ENCODE measurements at regions not wholly inside any gene's neighbourhood (a gene's known extent, or its start where the extent isn't known, plus 50 kb on each side); places are given as distances from the start of the nearest gene placed in this dataset.

DNA sequence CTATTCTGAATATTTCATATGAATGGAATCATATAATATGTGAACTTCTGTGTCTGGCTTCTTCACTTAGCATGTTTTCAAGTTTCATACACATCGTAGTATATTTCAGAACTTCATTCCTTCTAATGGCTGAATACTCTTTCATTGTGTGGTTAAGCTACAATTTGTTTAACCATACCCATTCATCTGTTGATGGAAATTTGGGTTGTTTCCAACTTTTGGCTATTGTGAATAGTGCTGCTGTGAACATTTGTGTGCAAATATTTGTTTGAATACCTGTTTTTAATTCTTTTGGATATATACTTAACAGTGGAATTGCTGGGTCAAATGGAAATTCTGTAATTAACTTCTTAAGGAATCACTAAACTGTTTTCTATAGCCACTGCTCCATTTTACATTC is 86.0 kb upstream of the MDFIC start:
- Mint-ChIP-seq H3K27me3 (no peaks in the 10 kb centered on the region), H3K9me3 (no peaks in the 10 kb centered on the region), H3K4me3 (no peak overlapping the region), H3K36me3 (ENCODE audit: low read depth) (no peaks in the 10 kb centered on the region), H3K4me1 (ENCODE audit: low read depth) (peaks cover 9% of the 10 kb centered on the region), H3K27ac (no peak overlapping the region)
- H3K27ac ChIP-seq (ENCODE audit: low read depth in 1 of 2, low read length in 2 of 2): no peak overlapping the region
- no peaks in the 10 kb centered on the region for H3K4me1 ChIP-seq (ENCODE audit: insufficient read depth, low read length)
- intact Hi-C loops (cut with DNase I, micrococcal nuclease): no loop called here
- H3K36me3 ChIP-seq (ENCODE audit: insufficient read depth, low read length): no peaks in the 10 kb centered on the region
- ChIA-PET POLR2A (no interaction called here), CTCF (no interaction called here)
- ATAC-seq (ENCODE audit: poor library complexity) (no peak), DNase-seq (no peak)
- no peak overlapping the region for H3K4me3 ChIP-seq (ENCODE audit: low read length)
- H3K9me3 ChIP-seq (ENCODE audit: control insufficient read depth in 1 of 2, insufficient read depth in 1 of 2, low read length in 2 of 2): peaks cover 0 to 4% of the 10 kb centered on the region in 2 experiments
- H3K27me3 ChIP-seq (ENCODE audit: control insufficient read depth in 1 of 2, insufficient read depth in 2 of 2, low read length in 2 of 2): no peaks in the 10 kb centered on the region
- no peak for TF ChIP-seq CTCF (IDR thresholded peaks at IDR 0.05)

DNA sequence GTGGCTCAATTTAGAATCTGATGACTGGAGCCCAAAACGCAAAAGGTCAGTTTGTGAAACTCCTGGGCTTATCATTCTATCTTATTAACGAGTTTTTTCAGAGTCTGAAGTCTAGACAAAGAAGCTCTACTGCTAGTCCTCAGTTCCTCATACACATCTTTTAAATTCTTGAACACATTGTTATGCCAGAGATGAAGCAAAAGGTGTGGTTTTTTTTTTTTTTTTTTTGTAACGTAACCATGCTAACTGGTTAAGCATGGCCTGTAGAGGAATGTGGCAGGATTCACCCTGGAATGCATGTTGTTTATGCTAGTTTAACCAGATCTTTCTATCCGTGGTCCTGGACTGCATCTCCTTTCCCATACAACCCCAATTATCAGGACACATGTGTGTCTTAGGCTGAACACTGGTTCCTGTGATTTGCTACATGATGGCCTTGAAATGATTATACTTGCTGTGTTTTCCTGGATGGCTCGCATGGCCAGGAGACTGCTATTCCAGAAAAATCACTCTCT is 79.3 kb upstream of the MDFIC start:
- intact Hi-C loops (cut with DNase I, micrococcal nuclease): no loop called here
- Histone ChIP-seq H3K4me3 (ENCODE audit: low read length) (no peak overlapping the region), H3K4me1 (ENCODE audit: insufficient read depth, low read length) (no peaks in the 10 kb centered on the region), H3K36me3 (ENCODE audit: insufficient read depth, low read length) (no peaks in the 10 kb centered on the region), H3K27me3 (ENCODE audit: control insufficient read depth in 1 of 2, insufficient read depth in 2 of 2, low read length in 2 of 2) (no peaks in the 10 kb centered on the region), H3K27ac (ENCODE audit: low read depth in 1 of 2, low read length in 2 of 2) (no peak overlapping the region), H3K9me3 (ENCODE audit: control insufficient read depth in 1 of 2, insufficient read depth in 1 of 2, low read length in 2 of 2) (peaks cover 0 to 4% of the 10 kb centered on the region in 2 experiments)
- Mint-ChIP-seq H3K27me3 (no peaks in the 10 kb centered on the region), H3K9me3 (no peaks in the 10 kb centered on the region), H3K27ac (no peak overlapping the region), H3K4me3 (no peak overlapping the region), H3K4me1 (ENCODE audit: low read depth) (no peaks in the 10 kb centered on the region), H3K36me3 (ENCODE audit: low read depth) (no peaks in the 10 kb centered on the region)
- ATAC-seq (ENCODE audit: poor library complexity) (no peak), DNase-seq (no peak)
- ChIA-PET CTCF (no interaction called here), POLR2A (no interaction called here)
- TF ChIP-seq CTCF (IDR thresholded peaks at IDR 0.05): no peak

DNA sequence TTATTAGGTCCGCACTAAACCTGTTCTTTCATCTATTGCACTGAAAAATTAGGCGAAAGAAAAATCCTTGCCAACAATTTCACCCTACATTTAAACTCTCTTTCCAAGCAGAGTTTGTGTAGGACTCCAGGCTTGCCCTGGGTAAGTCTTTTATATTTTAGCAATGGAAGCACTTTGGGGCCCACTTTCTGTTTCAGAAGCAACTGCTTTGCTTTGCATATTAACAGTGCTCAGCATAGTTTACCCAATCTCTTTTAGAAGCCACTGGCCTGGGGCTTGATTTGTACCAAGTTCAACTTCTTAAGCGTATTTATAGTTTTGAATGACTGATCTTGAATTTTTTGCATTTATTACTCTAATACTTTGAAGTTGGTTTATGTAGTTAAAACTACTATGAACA is 78.8 kb upstream of the MDFIC start:
- no peaks in the 10 kb centered on the region for H3K4me1 Mint-ChIP-seq (ENCODE audit: low read depth)
- H3K4me3 ChIP-seq (ENCODE audit: low read length): no peak overlapping the region
- intact Hi-C loops (cut with DNase I, micrococcal nuclease): no loop called here
- TF ChIP-seq CTCF (IDR thresholded peaks at IDR 0.05): no peak
- H3K36me3 ChIP-seq (ENCODE audit: insufficient read depth, low read length): no peaks in the 10 kb centered on the region
- no peak overlapping the region for H3K27ac ChIP-seq (ENCODE audit: low read depth in 1 of 2, low read length in 2 of 2)
- no peak for ATAC-seq (ENCODE audit: poor library complexity)
- H3K27me3 ChIP-seq (ENCODE audit: control insufficient read depth in 1 of 2, insufficient read depth in 2 of 2, low read length in 2 of 2): no peaks in the 10 kb centered on the region
- no peak overlapping the region for H3K4me3 Mint-ChIP-seq
- no peaks in the 10 kb centered on the region for H3K36me3 Mint-ChIP-seq (ENCODE audit: low read depth)
- CTCF ChIA-PET: no interaction called here
- DNase-seq: no peak
- H3K27ac Mint-ChIP-seq: no peak overlapping the region
- H3K9me3 Mint-ChIP-seq: no peaks in the 10 kb centered on the region
- POLR2A ChIA-PET: no interaction called here
- H3K4me1 ChIP-seq (ENCODE audit: insufficient read depth, low read length): no peaks in the 10 kb centered on the region
- H3K9me3 ChIP-seq (ENCODE audit: control insufficient read depth in 1 of 2, insufficient read depth in 1 of 2, low read length in 2 of 2): peaks cover 0 to 2% of the 10 kb centered on the region in 2 experiments
- no peaks in the 10 kb centered on the region for H3K27me3 Mint-ChIP-seq

Measured in CD4-positive, alpha-beta T cell (primary cell).